GM23338 (cell line): ENCODE measurements at regions not wholly inside any gene's neighbourhood (a gene's known extent, or its start where the extent isn't known, plus 50 kb on each side); places are given as distances from the start of the nearest gene placed in this dataset.

ENCODE experiments used
- ATAC-seq: fragments of 200-7000 bp; cut with Tn5 transposase; 3 replicates; pipeline ENCODE4 v1.9.1; 2020
- DNase-seq: peaks from one replicate; pipeline ENCODE4 v3.0.0-alpha.2; 2015; ENCODE audit warnings: low spot score
- H2AFZ ChIP-seq: fragments of 200-600 bp; sonication (generic); 2 replicates; pipeline ENCODE4 v1.8.0; 2016; ENCODE audit warnings: antibody characterized with exemption, mild to moderate bottlenecking, moderate library complexity
- H3F3A ChIP-seq: fragments of 200-600 bp; sonication (generic); replicated peaks from 2 replicates; pipeline ENCODE4 v1.8.0; 2017; ENCODE audit warnings: antibody characterized with exemption, mixed run types, low read depth
- H3K27ac ChIP-seq: fragments of 200-600 bp; sonication (generic); 2 replicates; pipeline ENCODE4 v1.6.1; 2016; ENCODE audit warnings: low read depth
- H3K27me3 ChIP-seq: fragments of 200-600 bp; sonication (generic); 2 replicates; pipeline ENCODE4 v1.8.0; 2016; ENCODE audit warnings: mild to moderate bottlenecking, mixed run types, moderate library complexity; ENCODE audit not compliant: insufficient read depth
- H3K36me3 ChIP-seq: fragments of 200-600 bp; sonication (generic); 2 replicates; pipeline ENCODE4 v1.8.0; 2016; ENCODE audit warnings: mild to moderate bottlenecking; ENCODE audit not compliant: insufficient read depth
- H3K4me1 ChIP-seq: fragments of 200-600 bp; sonication (generic); 2 replicates; pipeline ENCODE4 v1.8.0; 2016; ENCODE audit warnings: mild to moderate bottlenecking, moderate library complexity; ENCODE audit not compliant: insufficient read depth
- H3K4me2 ChIP-seq: fragments of 200-600 bp; sonication (generic); 2 replicates; pipeline ENCODE4 v1.7.1; 2017; ENCODE audit warnings: mixed run types
- H3K4me3 ChIP-seq: fragments of 200-600 bp; sonication (generic); 2 replicates; pipeline ENCODE4 v1.6.1; 2016; ENCODE audit warnings: mixed run types
- H3K79me2 ChIP-seq: fragments of 200-600 bp; sonication (generic); replicated peaks from 2 replicates; pipeline ENCODE4 v1.8.0; 2017; ENCODE audit warnings: mild to moderate bottlenecking; ENCODE audit not compliant: insufficient read depth
- H3K9me2 ChIP-seq: fragments of 200-600 bp; sonication (generic); 2 replicates; pipeline ENCODE4 v1.8.0; 2017; ENCODE audit not compliant: insufficient read depth
- H4K20me1 ChIP-seq: fragments of 200-600 bp; sonication (generic); replicated peaks from 2 replicates; pipeline ENCODE4 v1.8.0; 2017; ENCODE audit warnings: mild to moderate bottlenecking; ENCODE audit not compliant: insufficient read depth
- H3K27ac Mint-ChIP-seq: 2 replicates; pipeline ENCODE4 v1.8.0; 2020; ENCODE audit warnings: inconsistent platforms, mild to moderate bottlenecking, moderate library complexity, mixed read lengths
- H3K27me3 Mint-ChIP-seq: 3 replicates; pipeline ENCODE4 v1.8.0; 2022; ENCODE audit warnings: low read depth, mild to moderate bottlenecking, moderate library complexity, mixed read lengths, inconsistent platforms; ENCODE audit not compliant: insufficient read depth, poor library complexity
- H3K36me3 Mint-ChIP-seq: 3 replicates; pipeline ENCODE4 v1.8.0; 2021; ENCODE audit warnings: low read depth, mild to moderate bottlenecking, inconsistent platforms, moderate library complexity, mixed read lengths
- H3K4me1 Mint-ChIP-seq: 3 replicates; pipeline ENCODE4 v1.8.0; 2020; ENCODE audit warnings: mild to moderate bottlenecking, inconsistent platforms, mixed read lengths
- H3K4me3 Mint-ChIP-seq: 3 replicates; pipeline ENCODE4 v1.8.0; 2021; ENCODE audit warnings: moderate library complexity, mild to moderate bottlenecking, inconsistent platforms, mixed read lengths
- H3K9me3 Mint-ChIP-seq: 3 replicates; pipeline ENCODE4 v1.8.0; 2020; ENCODE audit warnings: moderate library complexity, mild to moderate bottlenecking, inconsistent platforms, mixed read lengths
- CREB1 ChIP-seq: fragments of 250-450 bp; sonication (Bioruptor Pico); IDR thresholded peaks from 2 replicates; pipeline ENCODE4 v1.5.0; 2020; ENCODE audit warnings: low read depth, mild to moderate bottlenecking, moderate library complexity
- CTCF ChIP-seq, 2 experiments: fragments of 200-600 bp in 1 of 2; sonication (generic) in 1 of 2; conservative IDR thresholded peaks; 2 replicates each; pipeline versions ENCODE4 v1.5.1 to v1.6.1; 2016 to 2017; ENCODE audit warnings: antibody characterized with exemption in 2 of 2, low read depth in 2 of 2, mild to moderate bottlenecking in 2 of 2, moderate library complexity in 1 of 2
- JUNB ChIP-seq: IDR thresholded peaks from one replicate; pipeline ENCODE4 v1.6.1; 2016; ENCODE audit warnings: antibody characterized with exemption; ENCODE audit not compliant: unreplicated experiment
- NANOG ChIP-seq: IDR thresholded peaks from 2 replicates; pipeline ENCODE4 v1.6.1; 2016; ENCODE audit warnings: antibody characterized with exemption, borderline replicate concordance
- POLR2AphosphoS5 ChIP-seq: IDR thresholded peaks from 2 replicates; pipeline ENCODE4 v1.6.1; 2016; ENCODE audit warnings: antibody characterized with exemption, low read depth
- ZNF331 ChIP-seq: fragments of 250-450 bp; sonication (Bioruptor Pico); IDR thresholded peaks from 2 replicates; pipeline ENCODE4 v1.5.0; 2020; ENCODE audit warnings: low read depth, mild to moderate bottlenecking, moderate library complexity
- ZNF462 ChIP-seq: fragments of 250-450 bp; sonication (Bioruptor Pico); IDR thresholded peaks from 2 replicates; pipeline ENCODE4 v1.5.0; 2020; ENCODE audit warnings: mild to moderate bottlenecking, moderate library complexity

- TF ChIP-seq ZNF462 (CRISPR knock-in tag) (no peak), JUNB (no peak)
Measured at GRCh38 chr6:137802408-137803182, 64.5 kb upstream of the TNFAIP3 start (continued).

- Mint-ChIP-seq H3K27me3 (peaks cover 7% of the 10 kb centered on the region), H3K4me1 (no peaks in the 10 kb centered on the region), H3K36me3 (no peaks in the 10 kb centered on the region), H3K4me3 (no peak overlapping the region), H3K9me3 (no peaks in the 10 kb centered on the region), H3K27ac (no peak overlapping the region)
- H2AFZ ChIP-seq, result no peak overlapping the region
- ATAC-seq (no peak), DNase-seq (no peak)
- H3K27me3 ChIP-seq, result no peaks in the 10 kb centered on the region
- H3K79me2 ChIP-seq, result no peaks in the 10 kb centered on the region
- H3K9me2 ChIP-seq, result peaks cover 12% of the 10 kb centered on the region; the same call in 1 of the 2 replicates
- H4K20me1 ChIP-seq, result no peaks in the 10 kb centered on the region
- no peaks in the 10 kb centered on the region for H3K4me1 ChIP-seq
- H3K36me3 ChIP-seq, result no peaks in the 10 kb centered on the region
- no peak overlapping the region for H3K27ac ChIP-seq
- no peaks in the 10 kb centered on the region for H3F3A ChIP-seq
- H3K4me2 ChIP-seq, result no peak overlapping the region
- H3K4me3 ChIP-seq, result no peak overlapping the region
- no peak for TF ChIP-seq ZNF462 (CRISPR knock-in tag)
- no peak for TF ChIP-seq ZNF331 (CRISPR knock-in tag)
- TF ChIP-seq NANOG, result no peak
- no peak for TF ChIP-seq CREB1 (CRISPR knock-in tag)
- TF ChIP-seq CTCF (conservative IDR thresholded peaks at IDR 0.05; ENCODE audit: low read depth in 2 of 2), result no peak
- no peak for TF ChIP-seq POLR2AphosphoS5
Measured at GRCh38 chr6:137804637-137805036, 62.4 kb upstream of the TNFAIP3 start.
